NOMO-1 treated with DMSO at 0.1 percent for 48 hours (cell line): ENCODE measurements at regions not wholly inside any gene's neighbourhood (a gene's known extent, or its start where the extent isn't known, plus 50 kb on each side); places are given as distances from the start of the nearest gene placed in this dataset.

Source experiments
- DNase-seq: peaks from one replicate; lab custom pipeline; 2025; ENCODE audit not compliant: unreplicated experiment; lab: John Stamatoyannopoulos, UW

- DNase-seq: no peak
Observed at GRCh38 chr3:197353001-197353866, 54.8 kb upstream of the DLG1 start.

GRCh38 chr3:197352382-197352781 is 54.0 kb upstream of the DLG1 start:
- DNase-seq: no peak

GRCh38 chr3:197350446-197350845 is 52.0 kb upstream of the DLG1 start:
- no peak for DNase-seq

DNA sequence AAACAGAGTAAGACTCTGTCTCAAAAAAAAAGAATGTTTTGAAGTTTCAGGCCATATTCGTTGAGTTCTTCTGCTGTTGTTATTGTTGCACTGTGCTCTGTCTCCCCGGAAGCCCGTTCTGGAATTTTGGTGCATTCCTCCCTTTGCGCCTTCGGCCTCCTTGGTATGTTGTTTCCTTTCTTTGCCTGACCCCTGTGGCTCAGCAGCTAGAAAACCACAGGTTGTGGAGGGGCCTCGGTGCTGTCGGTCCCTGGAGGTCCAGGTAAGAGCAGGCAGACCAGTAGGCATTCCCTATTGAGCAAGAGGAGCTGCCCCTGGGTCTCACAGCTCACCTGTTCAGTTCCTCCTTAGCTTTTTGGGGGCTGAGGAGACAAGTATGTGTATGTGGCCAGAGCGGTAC is 51.0 kb upstream of the DLG1 start:
- no peak for DNase-seq
